H1 (cell line): ENCODE measurements at regions not wholly inside any gene's neighbourhood (a gene's known extent, or its start where the extent isn't known, plus 50 kb on each side); places are given as distances from the start of the nearest gene placed in this dataset.

Experiments used
- CTCF ChIA-PET: fragments of 300-600 bp; sonication (Branson Sonifier 250); formaldehyde crosslinking; loops from one replicate; lab custom pipeline; 2021; ENCODE audit not compliant: partially characterized antibody; lab: Charles Lee
- POLR2A ChIA-PET: fragments of 300-600 bp; sonication (Branson Sonifier 250); formaldehyde crosslinking; loops from one replicate; lab custom pipeline; 2021; ENCODE audit warnings: inconsistent platforms; ENCODE audit not compliant: partially characterized antibody; lab: Charles Lee
- DNase-seq, 2 experiments: peaks; one replicate each; pipeline versions ENCODE4 v3.0.0 to v3.0.0-alpha.2; 2010 to 2022; ENCODE audit warnings: low spot score in 2 of 2, low read depth in 1 of 2, mixed read lengths in 1 of 2
- FAIRE-seq: peaks from 2 replicates; lab custom pipeline; 2011; peaks lifted over from hg19 to GRCh38; lab: Jason Lieb, UNC
- H2AFZ ChIP-seq: 2 replicates; pipeline ENCODE4 v1.8.1; 2012; ENCODE audit warnings: low read length, inconsistent platforms
- H2AK5ac ChIP-seq: 2 replicates; pipeline ENCODE4 v1.6.1; 2013; ENCODE audit warnings: low read depth, low read length
- H2BK120ac ChIP-seq: replicated peaks from 2 replicates; pipeline ENCODE3; 2013; ENCODE audit warnings: low read depth, low read length, inconsistent platforms
- H2BK12ac ChIP-seq: 2 replicates; pipeline ENCODE4 v1.6.1; 2013; ENCODE audit warnings: low read depth, low read length
- H2BK15ac ChIP-seq: 2 replicates; pipeline ENCODE4 v1.6.1; 2013; ENCODE audit warnings: low read length
- H2BK20ac ChIP-seq: 2 replicates; pipeline ENCODE4 v1.6.1; 2013; ENCODE audit warnings: low read length
- H2BK5ac ChIP-seq: 2 replicates; pipeline ENCODE4 v1.6.1; 2013; ENCODE audit warnings: low read depth, low read length
- H3K14ac ChIP-seq: 2 replicates; pipeline ENCODE4 v1.6.1; 2013; ENCODE audit warnings: inconsistent platforms; ENCODE audit not compliant: insufficient read length
- H3K18ac ChIP-seq: 2 replicates; pipeline ENCODE4 v1.6.1; 2013; ENCODE audit warnings: low read length; ENCODE audit errors: extremely low read depth
- H3K23ac ChIP-seq: 2 replicates; pipeline ENCODE4 v1.6.1; 2013; ENCODE audit warnings: inconsistent platforms; ENCODE audit not compliant: insufficient read length
- H3K23me2 ChIP-seq: 2 replicates; pipeline ENCODE4 v1.6.1; 2013; ENCODE audit warnings: low read depth, low read length
- H3K27ac ChIP-seq: 2 replicates; pipeline ENCODE4 v1.6.1; 2011; ENCODE audit warnings: low read depth, low read length, inconsistent platforms
- H3K27me3 ChIP-seq, 4 experiments: replicated peaks in 1 of 4; 1 replicate in 1 of 4; 2 replicates in 3 of 4; pipeline versions ENCODE4 v1.6.1 to v1.8.1; 2011 to 2013; ENCODE audit warnings: low read length in 3 of 4, mild to moderate bottlenecking in 3 of 4, inconsistent platforms in 2 of 4, mixed read lengths in 2 of 4, moderate library complexity in 1 of 4; ENCODE audit not compliant: control insufficient read depth in 3 of 4, insufficient read depth in 3 of 4; ENCODE audit errors: extremely low read depth in 1 of 4
- H3K36me3 ChIP-seq, 4 experiments: 2 replicates each; pipeline versions ENCODE4 v1.6.1 to v1.8.1; 2011 to 2013; ENCODE audit warnings: mild to moderate bottlenecking in 4 of 4, low read length in 3 of 4, moderate library complexity in 2 of 4, control low read depth in 1 of 4, inconsistent platforms in 1 of 4; ENCODE audit not compliant: insufficient read depth in 4 of 4, control insufficient read depth in 2 of 4
- H3K4ac ChIP-seq: replicated peaks from 2 replicates; pipeline ENCODE3; 2013; ENCODE audit warnings: low read length, low read depth, mixed read lengths, inconsistent platforms; ENCODE audit not compliant: insufficient read length
- H3K4me1 ChIP-seq, 4 experiments: replicated peaks in 1 of 4; 1 replicate in 1 of 4; 2 replicates in 3 of 4; pipeline versions ENCODE4 v1.6.1 to v1.8.1; 2011 to 2013; ENCODE audit warnings: low read length in 3 of 4, inconsistent platforms in 2 of 4, mixed read lengths in 1 of 4; ENCODE audit not compliant: insufficient read depth in 4 of 4, control insufficient read depth in 3 of 4
- H3K4me2 ChIP-seq, 2 experiments: 2 replicates each; pipeline versions ENCODE4 v1.6.1 to v1.8.1; 2011 to 2013; ENCODE audit warnings: low read depth in 2 of 2, low read length in 2 of 2, control low read depth in 1 of 2, inconsistent platforms in 1 of 2, mild to moderate bottlenecking in 1 of 2; ENCODE audit not compliant: insufficient read depth in 1 of 2
- H3K4me3 ChIP-seq, 4 experiments: fragments of 200-600, 300-600 bp in 1 of 4; sonication (generic), shearing (Covaris generic), sonication (Bioruptor Twin) in 1 of 4; 2 replicates each; pipeline versions ENCODE4 v1.5.1 to v1.8.1; 2011 to 2016; ENCODE audit warnings: low read length in 4 of 4, low read depth in 3 of 4, control low read depth in 2 of 4, inconsistent platforms in 2 of 4, mild to moderate bottlenecking in 2 of 4, mixed read lengths in 1 of 4, moderate library complexity in 1 of 4; ENCODE audit not compliant: insufficient read depth in 2 of 4; ENCODE audit errors: extremely low read depth in 1 of 4
- H3K56ac ChIP-seq: replicated peaks from 2 replicates; pipeline ENCODE3; 2013; ENCODE audit warnings: low read depth, mild to moderate bottlenecking, mixed read lengths, low read length, inconsistent platforms; ENCODE audit not compliant: insufficient read length
- H3K79me1 ChIP-seq: 2 replicates; pipeline ENCODE4 v1.6.1; 2013; ENCODE audit warnings: low read depth, low read length, control low read depth
- H3K79me2 ChIP-seq, 2 experiments: 2 replicates each; pipeline versions ENCODE4 v1.6.1 to v1.8.1; 2012 to 2013; ENCODE audit warnings: low read length in 2 of 2, mild to moderate bottlenecking in 2 of 2, inconsistent platforms in 1 of 2; ENCODE audit not compliant: insufficient read depth in 2 of 2, control insufficient read depth in 1 of 2
- H3K9ac ChIP-seq, 4 experiments: replicated peaks in 1 of 4; 1 replicate in 1 of 4; 2 replicates in 3 of 4; pipeline versions ENCODE4 v1.6.1 to v1.8.1; 2011 to 2013; ENCODE audit warnings: low read depth in 3 of 4, low read length in 3 of 4, control low read depth in 2 of 4, mild to moderate bottlenecking in 2 of 4, moderate library complexity in 2 of 4, inconsistent platforms in 1 of 4; ENCODE audit errors: extremely low read depth in 1 of 4
- H3K9me3 ChIP-seq, 2 experiments: 2 replicates each; pipeline versions ENCODE4 v1.6.1 to v1.8.1; 2012 to 2013; ENCODE audit warnings: mild to moderate bottlenecking in 2 of 2, moderate library complexity in 2 of 2, control low read depth in 1 of 2, inconsistent platforms in 1 of 2, low read depth in 1 of 2, low read length in 1 of 2, mixed read lengths in 1 of 2; ENCODE audit not compliant: insufficient read depth in 2 of 2
- H4K20me1 ChIP-seq, 2 experiments: replicated peaks in 1 of 2; 2 replicates each; pipeline versions ENCODE3 to v1.8.1; 2011 to 2013; ENCODE audit warnings: inconsistent platforms in 2 of 2, low read length in 2 of 2, mild to moderate bottlenecking in 1 of 2; ENCODE audit not compliant: insufficient read depth in 2 of 2, control insufficient read depth in 1 of 2
- H4K5ac ChIP-seq: 2 replicates; pipeline ENCODE4 v1.6.1; 2013; ENCODE audit warnings: low read length, low read depth, mixed read lengths, inconsistent platforms; ENCODE audit not compliant: insufficient read length
- H4K8ac ChIP-seq: 2 replicates; pipeline ENCODE4 v1.8.0; 2013; ENCODE audit warnings: mild to moderate bottlenecking, moderate library complexity, low read length, inconsistent platforms; ENCODE audit not compliant: insufficient read depth; ENCODE audit errors: extremely low read depth
- H4K91ac ChIP-seq: replicated peaks from 2 replicates; pipeline ENCODE3; 2013; ENCODE audit warnings: low read length, mixed read lengths, inconsistent platforms; ENCODE audit not compliant: insufficient read length
- ATF2 ChIP-seq: IDR thresholded peaks from 2 replicates; pipeline ENCODE4 v1.6.1; 2012; ENCODE audit warnings: low read length, inconsistent platforms
- E2F6 ChIP-seq: IDR thresholded peaks from 2 replicates; pipeline ENCODE4 v1.6.1; 2012; ENCODE audit warnings: inconsistent platforms
- EGR1 ChIP-seq: IDR thresholded peaks from 2 replicates; pipeline ENCODE4 v1.6.1; 2011; ENCODE audit warnings: low read depth, low read length, borderline replicate concordance
- KDM1A ChIP-seq: fragments of 200-600, 300-600 bp; sonication (generic); IDR thresholded peaks from 2 replicates; pipeline ENCODE4 v1.7.1; 2016; ENCODE audit warnings: mild to moderate bottlenecking, low read length, borderline replicate concordance
- KDM5A ChIP-seq: fragments of 200-600 bp; IDR thresholded peaks from 2 replicates; pipeline ENCODE4 v1.7.1; 2012; ENCODE audit warnings: mild to moderate bottlenecking, low read length, inconsistent platforms, mixed read lengths
- NRF1 ChIP-seq: IDR thresholded peaks from 2 replicates; pipeline ENCODE4 v1.6.1; 2011; ENCODE audit warnings: mild to moderate bottlenecking, low read depth, low read length, improper control_type of control experiment
- POU5F1 ChIP-seq: IDR thresholded peaks from 2 replicates; pipeline ENCODE4 v1.6.1; 2011; ENCODE audit warnings: low read depth, mild to moderate bottlenecking, low read length, moderate library complexity
- RBBP5 ChIP-seq: IDR thresholded peaks from 2 replicates; pipeline ENCODE4 v1.7.1; 2012; ENCODE audit warnings: low read depth, mild to moderate bottlenecking, inconsistent platforms, low read length, moderate library complexity, borderline replicate concordance
- RFX5 ChIP-seq: IDR thresholded peaks from 2 replicates; pipeline ENCODE4 v1.6.1; 2011; ENCODE audit warnings: low read depth, low read length, improper control_type of control experiment, borderline replicate concordance
- SP2 ChIP-seq: IDR thresholded peaks from 2 replicates; pipeline ENCODE4 v1.6.1; 2012; ENCODE audit warnings: mild to moderate bottlenecking, low read length, inconsistent platforms
- SP4 ChIP-seq: IDR thresholded peaks from 2 replicates; pipeline ENCODE4 v1.6.1; 2012; ENCODE audit warnings: low read length, inconsistent platforms
- WGBS, 2 experiments: shearing (Covaris generic) in 1 of 2; methylation state at CpG; one replicate each; pipeline versions ENCODE4 v1.1.6 to v1.1.7; 2013 to 2015; ENCODE audit warnings: low lambda C conversion rate in 2 of 2, mixed read lengths in 2 of 2, inconsistent platforms in 1 of 2, low coverage in 1 of 2, missing lambda C conversion rate in 1 of 2; ENCODE audit not compliant: insufficient replicate concordance in 2 of 2, insufficient coverage in 1 of 2, insufficient read length in 1 of 2; ENCODE audit errors: extremely low coverage in 1 of 2, missing lambda C conversion rate in 1 of 2; 5-methylcytosine and 5-hydroxymethylcytosine counted together

GRCh38 chr7:15932318-15932717 lies 245.8 kb upstream of the MEOX2 start:
- Histone ChIP-seq H3K18ac (no peak overlapping the region), H3K4me2 (no peak overlapping the region)

More at GRCh38 chr7:15932318-15932717, 245.8 kb upstream of the MEOX2 start:
- Histone ChIP-seq H3K27ac (no peak overlapping the region), H2BK20ac (no peak overlapping the region), H4K91ac (no peak overlapping the region), H2BK12ac (no peak overlapping the region), H2AFZ (no peak overlapping the region), H3K4me3 (no peak overlapping the region), H2BK120ac (no peak overlapping the region), H2AK5ac (no peak overlapping the region), H3K9me3 (no peaks in the 10 kb centered on the region), H3K36me3 (no peaks in the 10 kb centered on the region), H3K23me2 (no peaks in the 10 kb centered on the region), H3K79me2 (no peaks in the 10 kb centered on the region), H4K8ac (no peak overlapping the region), H2BK5ac (no peak overlapping the region), H3K9ac (no peak overlapping the region)
- no peak for FAIRE-seq
- CTCF ChIA-PET, result interaction anchor here (1.2 kb wide), 1 partner anchor 16 kb away, joined by 3 read pairs; no protein-coding TSS in a partner anchor
- TF ChIP-seq KDM1A, result no peak
- no peak for TF ChIP-seq SP2
- TF ChIP-seq RFX5, result no peak
- no peak for TF ChIP-seq ATF2
- TF ChIP-seq RBBP5, result no peak
- no peak for TF ChIP-seq POU5F1
- no peak for TF ChIP-seq KDM5A
- no peak for TF ChIP-seq E2F6
- TF ChIP-seq EGR1, result no peak
- TF ChIP-seq SP4, result no peak
- TF ChIP-seq NRF1, result no peak
- TF ChIP-seq, all 59 proteins: peak for 0
- no peaks in the 10 kb centered on the region for H3K4me1 ChIP-seq
- no peak overlapping the region for H4K5ac ChIP-seq
- no peaks in the 10 kb centered on the region for H3K79me1 ChIP-seq
- no peak overlapping the region for H3K56ac ChIP-seq
- POLR2A ChIA-PET, result interaction anchor here (0.5 kb wide), 1 partner anchor 142 kb away, joined by 3 read pairs; no protein-coding TSS in a partner anchor
- no peaks in the 10 kb centered on the region for H3K27me3 ChIP-seq
- no peak overlapping the region for H3K23ac ChIP-seq
- H2BK15ac ChIP-seq, result no peak overlapping the region
- H3K14ac ChIP-seq, result no peak overlapping the region
- 69% methylated on average over 1 of the region's 1 CpG; no CpG with 5 or more reads in 1 of the 2 experiments for WGBS, 2 experiments
- no peak for DNase-seq
- no peaks in the 10 kb centered on the region for H4K20me1 ChIP-seq
- no peak overlapping the region for H3K4ac ChIP-seq
